HG02610 (cell line): ENCODE measurements at regions not wholly inside any gene's neighbourhood (a gene's known extent, or its start where the extent isn't known, plus 50 kb on each side); places are given as distances from the start of the nearest gene placed in this dataset.

Experiments
- ATAC-seq: cut with Tn5 transposase; IDR thresholded peaks from one replicate; pipeline ENCODE4 v1.9.1; 2021; ENCODE audit warnings: mild to moderate bottlenecking, moderate library complexity; ENCODE audit not compliant: unreplicated experiment

- ATAC-seq = no peak
Measured at GRCh38 chr21:36554411-36555157, 74.7 kb upstream of the CLDN14 start.

DNA sequence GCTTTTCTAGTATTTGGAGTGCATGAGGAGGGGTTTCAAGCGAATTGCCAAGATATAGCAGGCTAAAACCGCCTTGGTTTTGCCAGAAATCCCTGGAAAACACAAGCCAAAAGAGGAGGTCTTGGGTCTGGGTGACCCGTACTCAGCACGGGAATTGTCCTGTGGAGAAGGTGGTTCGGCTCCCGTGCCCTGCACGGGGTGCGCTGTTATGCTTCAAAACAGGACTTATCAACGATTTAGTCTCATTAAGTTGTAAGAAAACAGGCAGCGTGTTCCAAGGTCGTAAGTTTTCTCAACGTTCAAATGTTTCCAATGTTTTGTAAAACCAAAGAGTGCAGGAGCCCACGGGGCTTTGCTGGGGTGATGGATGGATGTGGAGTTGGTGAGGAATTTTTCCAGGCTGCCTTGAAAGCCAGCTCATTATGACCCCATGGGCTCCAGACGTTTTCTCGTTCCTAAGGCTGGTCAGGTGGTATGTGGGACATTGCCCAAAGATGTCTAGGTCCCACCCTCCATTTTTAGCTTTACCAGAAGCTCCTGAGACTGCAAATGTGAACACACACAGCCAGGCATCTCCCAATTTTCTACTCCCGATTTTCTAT lies 75.4 kb upstream of the CLDN14 start:
- no peak for ATAC-seq

GRCh38 chr21:36557316-36557715 lies 77.4 kb upstream of the CLDN14 start:
- ATAC-seq = no peak

GRCh38 chr21:36560933-36561575 lies 81.1 kb upstream of the CLDN14 start:
- no peak for ATAC-seq

GRCh38 chr21:36563341-36563926 lies 83.5 kb upstream of the CLDN14 start:
- no peak for ATAC-seq

- no peak for ATAC-seq
Measured at GRCh38 chr21:36564647-36565046, 84.7 kb upstream of the CLDN14 start.

- ATAC-seq = no peak
Measured at GRCh38 chr21:36565540-36565939, 85.6 kb upstream of the CLDN14 start.

GRCh38 chr21:36566644-36567043 lies 86.7 kb upstream of the CLDN14 start:
- no peak for ATAC-seq

DNA sequence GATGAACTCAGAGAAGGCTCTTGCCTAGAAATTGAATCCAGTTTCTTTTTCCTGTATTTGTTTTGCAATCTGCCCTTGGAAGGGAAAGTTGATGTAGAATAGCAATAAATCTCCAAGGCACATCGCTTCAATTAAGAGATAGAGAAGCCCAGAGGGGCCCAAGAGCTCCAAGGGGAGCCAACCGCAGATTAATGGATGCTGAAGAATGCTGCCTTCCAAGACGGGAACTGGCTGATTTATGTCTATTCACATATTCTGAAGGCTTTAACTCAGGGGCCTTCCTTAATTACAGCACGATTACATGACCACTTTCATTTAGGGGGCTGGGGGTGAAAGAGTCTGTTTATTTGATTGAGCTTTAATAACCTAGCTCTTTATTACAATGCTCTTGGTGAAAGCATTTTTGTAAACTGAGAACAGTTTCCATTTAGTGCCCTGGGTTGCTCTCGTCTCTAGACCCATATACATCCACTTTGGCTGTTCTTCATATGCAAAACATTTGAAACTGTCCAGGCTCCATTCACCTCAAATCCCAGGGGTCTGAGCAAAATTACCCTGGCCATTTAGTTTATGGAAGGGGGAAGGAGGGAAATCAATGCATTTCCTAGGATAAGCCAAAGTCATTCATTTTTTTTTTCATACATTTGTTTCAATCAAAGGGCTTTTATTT lies 87.4 kb upstream of the CLDN14 start:
- no peak for ATAC-seq

DNA sequence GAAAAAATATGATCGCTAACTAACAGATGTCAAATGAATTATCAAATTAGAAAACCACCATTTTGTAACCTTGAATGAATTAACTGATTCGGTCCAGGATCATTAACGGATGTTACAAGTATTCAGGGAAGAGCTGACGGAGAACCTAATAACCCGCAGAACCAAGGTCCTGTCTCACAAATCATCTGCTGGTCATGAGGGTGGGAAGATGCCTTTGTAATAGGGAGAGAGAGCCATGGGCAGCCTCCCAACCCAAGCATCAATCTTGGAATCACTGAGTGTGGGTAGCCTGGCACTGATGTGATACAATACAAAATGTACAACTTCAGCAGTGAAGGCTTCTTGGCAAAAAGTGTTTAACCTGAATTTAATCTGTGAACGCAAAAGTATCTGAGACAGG lies 89.6 kb upstream of the CLDN14 start:
- no peak for ATAC-seq

GRCh38 chr21:36571556-36571955 lies 91.6 kb upstream of the CLDN14 start:
- ATAC-seq = no peak

- no peak for ATAC-seq
Measured at GRCh38 chr21:36572039-36572438, 92.1 kb upstream of the CLDN14 start.

DNA sequence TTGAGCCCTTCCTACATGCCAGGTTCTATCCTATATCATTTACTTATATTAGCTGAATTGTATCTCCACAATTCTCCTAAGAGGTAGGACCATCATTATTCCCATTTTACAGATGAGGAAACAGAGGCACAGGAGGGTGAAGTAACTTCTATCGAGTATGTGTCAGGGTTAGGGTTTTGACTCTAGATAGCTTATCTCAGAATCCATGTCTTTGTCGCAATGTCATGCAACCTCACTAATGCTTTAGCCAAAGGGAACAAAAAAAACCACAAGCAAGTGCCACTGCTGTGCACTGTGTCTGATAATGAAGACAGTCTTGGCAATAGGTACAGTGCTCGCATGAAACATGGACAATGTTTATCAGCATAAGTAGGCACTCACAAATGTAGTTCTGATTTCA lies 95.4 kb upstream of the CLDN14 start:
- ATAC-seq = no peak

DNA sequence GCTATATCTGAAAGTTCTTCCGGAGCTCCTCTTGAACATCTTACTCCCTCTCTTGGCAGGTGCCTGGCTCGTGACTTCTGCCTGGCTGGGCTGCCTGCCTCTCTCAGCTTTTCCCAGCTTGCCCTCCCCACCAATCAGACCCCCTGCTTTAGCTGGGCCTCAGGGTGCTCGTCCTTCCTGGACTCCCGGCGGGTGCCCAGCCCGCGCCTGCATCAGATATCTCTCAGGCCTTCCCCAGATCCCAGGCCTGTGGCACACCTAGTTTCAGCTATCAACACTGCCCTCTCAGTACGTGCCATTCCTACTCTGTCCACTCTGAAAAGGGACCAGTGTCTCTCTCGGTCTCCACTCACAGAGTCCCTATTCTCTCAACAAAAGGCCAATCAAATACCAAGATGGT lies 96.5 kb upstream of the CLDN14 start:
- no peak for ATAC-seq

GRCh38 chr21:36579898-36580297 lies 100.0 kb upstream of the CLDN14 start:
- no peak for ATAC-seq

DNA sequence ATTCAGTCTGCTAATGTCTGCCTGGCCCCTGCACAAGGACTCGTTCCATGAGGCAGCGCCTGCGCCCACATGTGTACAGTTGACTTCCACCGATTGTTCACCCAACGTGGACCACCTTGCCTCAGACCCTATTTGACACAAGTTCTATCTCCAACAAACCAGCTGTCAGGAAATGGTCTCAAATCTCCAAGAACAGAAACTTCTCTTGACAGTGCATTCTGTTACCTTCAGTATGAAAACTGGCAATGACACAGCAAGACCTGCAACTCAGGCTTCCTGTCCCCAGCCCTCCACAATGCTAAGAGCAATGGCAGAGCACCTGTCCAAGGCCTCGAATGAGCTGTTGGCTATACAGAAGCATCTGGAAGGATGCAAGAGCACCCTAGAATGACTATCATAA lies 102.3 kb upstream of the CLDN14 start:
- ATAC-seq = no peak

DNA sequence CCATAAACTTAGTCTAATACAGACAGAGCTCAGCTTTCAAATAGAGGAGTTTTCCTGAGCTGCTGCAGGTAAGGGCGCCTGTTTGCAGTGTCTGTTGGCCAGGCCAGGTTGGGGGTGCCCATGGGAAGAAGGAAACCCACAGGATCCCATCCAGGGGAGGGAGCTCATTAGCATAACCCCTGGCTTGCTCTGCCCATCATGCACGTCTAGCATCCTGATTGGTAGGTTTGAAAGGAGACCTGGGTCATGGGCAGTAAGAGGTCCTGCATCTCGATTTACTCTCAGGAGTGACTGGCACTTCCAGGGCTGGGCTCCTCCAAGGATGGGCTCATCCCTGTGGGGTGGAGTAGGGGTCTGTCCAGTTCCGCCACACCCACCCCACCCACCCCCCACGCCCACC lies 103.7 kb upstream of the CLDN14 start:
- no peak for ATAC-seq

- no peak for ATAC-seq
Measured at GRCh38 chr21:36584980-36585940, 105.3 kb upstream of the CLDN14 start.

GRCh38 chr21:36587388-36587787 lies 107.5 kb upstream of the CLDN14 start:
- ATAC-seq = no peak

GRCh38 chr21:36589352-36589971 lies 109.5 kb upstream of the SIM2 start:
- ATAC-seq = no peak
